Hepatocyte (in vitro differentiated cells): ENCODE measurements at regions not wholly inside any gene's neighbourhood (a gene's known extent, or its start where the extent isn't known, plus 50 kb on each side); places are given as distances from the start of the nearest gene placed in this dataset.
A peak's percentile ranks its signal among the peaks of the same experiment; 100 is the strongest.

ENCODE experiments used
- DNase-seq: peaks from one replicate; pipeline ENCODE4 v3.0.0-alpha.2; 2016; ENCODE audit warnings: low spot score
- H2AFZ ChIP-seq: fragments of 200-600 bp; sonication (generic); 2 replicates; pipeline ENCODE4 v1.6.0; 2016; ENCODE audit warnings: antibody characterized with exemption, mild to moderate bottlenecking
- H3K27ac ChIP-seq: fragments of 200-600 bp; sonication (generic); 2 replicates; pipeline ENCODE4 v1.5.1; 2016; ENCODE audit warnings: mild to moderate bottlenecking
- H3K27me3 ChIP-seq: fragments of 200-600 bp; sonication (generic); 2 replicates; pipeline ENCODE4 v1.6.1; 2016
- H3K36me3 ChIP-seq: fragments of 200-600 bp; sonication (generic); replicated peaks from 2 replicates; pipeline ENCODE4 v1.5.1; 2016; ENCODE audit warnings: low read depth; ENCODE audit not compliant: insufficient read depth
- H3K4me1 ChIP-seq: fragments of 200-600 bp; sonication (generic); 2 replicates; pipeline ENCODE4 v1.5.1; 2016; ENCODE audit warnings: mild to moderate bottlenecking, moderate library complexity; ENCODE audit not compliant: insufficient read depth
- H3K4me2 ChIP-seq: fragments of 200-600 bp; sonication (generic); 2 replicates; pipeline ENCODE4 v1.6.0; 2016
- H3K4me3 ChIP-seq: fragments of 200-600 bp; sonication (generic); 2 replicates; pipeline ENCODE4 v1.5.1; 2016; ENCODE audit warnings: mild to moderate bottlenecking
- H3K79me2 ChIP-seq: fragments of 200-600 bp; sonication (generic); 2 replicates; pipeline ENCODE4 v1.6.0; 2017; ENCODE audit warnings: mild to moderate bottlenecking
- H3K9me2 ChIP-seq: fragments of 200-600 bp; sonication (generic); replicated peaks from 2 replicates; pipeline ENCODE4 v1.6.0; 2017; ENCODE audit warnings: mild to moderate bottlenecking; ENCODE audit not compliant: insufficient read depth
- H3K9me3 ChIP-seq: fragments of 200-600 bp; sonication (generic); 2 replicates; pipeline ENCODE4 v1.5.1; 2016; ENCODE audit warnings: low read depth, mild to moderate bottlenecking
- H4K20me1 ChIP-seq: fragments of 200-600 bp; sonication (generic); 2 replicates; pipeline ENCODE4 v1.6.0; 2016; ENCODE audit warnings: mild to moderate bottlenecking; ENCODE audit not compliant: insufficient read depth, poor library complexity, severe bottlenecking
- EZH2 ChIP-seq: fragments of 200-600 bp; sonication (generic); IDR thresholded peaks from 2 replicates; pipeline ENCODE4 v1.6.1; 2016; ENCODE audit warnings: antibody characterized with exemption, mild to moderate bottlenecking, borderline replicate concordance
- EZH2phosphoT487 ChIP-seq: fragments of 200-600 bp; sonication (generic); IDR thresholded peaks from one replicate; pipeline ENCODE4 v1.6.1; 2018; ENCODE audit warnings: antibody characterized with exemption, mild to moderate bottlenecking, low read depth, moderate library complexity; ENCODE audit not compliant: unreplicated experiment, severe bottlenecking
- WGBS: methylation state at CpG from one replicate; pipeline ENCODE4 v1.1.6; 2016; ENCODE audit warnings: low lambda C conversion rate; ENCODE audit errors: missing lambda C conversion rate; 5-methylcytosine and 5-hydroxymethylcytosine counted together
- TF ChIP-seq, protein P1 (sequence below): fragments of 200-600 bp; sonication (generic); IDR thresholded peaks from 2 replicates; pipeline ENCODE4 v1.5.1; 2016; ENCODE audit warnings: antibody characterized with exemption, mild to moderate bottlenecking; ENCODE audit not compliant: poor library complexity

GRCh38 chr5:125398466-125398865 lies 652.0 kb upstream of the ZNF608 start:
- no peak for TF ChIP-seq EZH2
- no peak for TF ChIP-seq EZH2phosphoT487
- TF ChIP-seq, protein P1, sequence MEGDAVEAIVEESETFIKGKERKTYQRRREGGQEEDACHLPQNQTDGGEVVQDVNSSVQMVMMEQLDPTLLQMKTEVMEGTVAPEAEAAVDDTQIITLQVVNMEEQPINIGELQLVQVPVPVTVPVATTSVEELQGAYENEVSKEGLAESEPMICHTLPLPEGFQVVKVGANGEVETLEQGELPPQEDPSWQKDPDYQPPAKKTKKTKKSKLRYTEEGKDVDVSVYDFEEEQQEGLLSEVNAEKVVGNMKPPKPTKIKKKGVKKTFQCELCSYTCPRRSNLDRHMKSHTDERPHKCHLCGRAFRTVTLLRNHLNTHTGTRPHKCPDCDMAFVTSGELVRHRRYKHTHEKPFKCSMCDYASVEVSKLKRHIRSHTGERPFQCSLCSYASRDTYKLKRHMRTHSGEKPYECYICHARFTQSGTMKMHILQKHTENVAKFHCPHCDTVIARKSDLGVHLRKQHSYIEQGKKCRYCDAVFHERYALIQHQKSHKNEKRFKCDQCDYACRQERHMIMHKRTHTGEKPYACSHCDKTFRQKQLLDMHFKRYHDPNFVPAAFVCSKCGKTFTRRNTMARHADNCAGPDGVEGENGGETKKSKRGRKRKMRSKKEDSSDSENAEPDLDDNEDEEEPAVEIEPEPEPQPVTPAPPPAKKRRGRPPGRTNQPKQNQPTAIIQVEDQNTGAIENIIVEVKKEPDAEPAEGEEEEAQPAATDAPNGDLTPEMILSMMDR: no peak
- H3K9me3 ChIP-seq: no peaks in the 10 kb centered on the region
- no peaks in the 10 kb centered on the region for H3K79me2 ChIP-seq
- H3K36me3 ChIP-seq: no peaks in the 10 kb centered on the region
- H3K4me3 ChIP-seq: no peak overlapping the region
- no peaks in the 10 kb centered on the region for H3K9me2 ChIP-seq
- H2AFZ ChIP-seq: no peak overlapping the region
- WGBS: 94% methylated on average over 2 of the region's 2 CpGs
- H3K27ac ChIP-seq: no peak overlapping the region
- no peaks in the 10 kb centered on the region for H4K20me1 ChIP-seq
- H3K4me1 ChIP-seq: peaks cover 3% of the 10 kb centered on the region
- no peak overlapping the region for H3K4me2 ChIP-seq
- no peak for DNase-seq
- no peaks in the 10 kb centered on the region for H3K27me3 ChIP-seq

DNA sequence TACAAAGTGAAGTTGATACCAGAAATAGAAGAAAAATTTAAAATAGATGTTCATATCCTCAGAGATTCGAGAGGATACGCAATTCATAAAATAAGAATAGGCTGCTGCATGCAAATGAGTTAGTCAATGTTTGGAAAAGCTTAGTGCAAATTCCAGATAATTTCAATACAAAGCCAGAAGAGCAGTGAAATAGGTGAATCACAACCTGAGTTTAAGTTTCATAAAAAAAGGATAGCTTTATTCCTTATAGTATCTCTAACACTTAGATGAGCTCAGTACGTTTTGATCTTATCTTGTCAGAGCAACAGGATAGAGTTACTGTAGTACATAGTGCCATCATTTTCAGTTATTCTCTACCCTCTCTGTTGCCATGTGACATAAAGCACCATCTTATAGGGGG lies 653.4 kb upstream of the ZNF608 start:
- Histone ChIP-seq H3K36me3 (no peaks in the 10 kb centered on the region), H3K4me1 (peaks cover 3% of the 10 kb centered on the region), H2AFZ (no peak overlapping the region), H3K27ac (no peak overlapping the region), H3K4me2 (no peak overlapping the region), H3K79me2 (no peaks in the 10 kb centered on the region), H3K9me3 (no peaks in the 10 kb centered on the region), H3K9me2 (no peaks in the 10 kb centered on the region), H3K27me3 (no peaks in the 10 kb centered on the region), H4K20me1 (no peaks in the 10 kb centered on the region), H3K4me3 (no peak overlapping the region)
- 69% methylated on average over 3 of the region's 3 CpGs for WGBS
- DNase-seq: no peak
- TF ChIP-seq EZH2 (no peak), EZH2phosphoT487 (no peak)
- TF ChIP-seq, protein P1: no peak

- Histone ChIP-seq H3K27ac (no peak overlapping the region), H2AFZ (no peak overlapping the region), H3K79me2 (no peaks in the 10 kb centered on the region), H4K20me1 (no peaks in the 10 kb centered on the region), H3K4me2 (peak overlapping the region; percentile 64), H3K36me3 (no peaks in the 10 kb centered on the region), H3K9me2 (no peaks in the 10 kb centered on the region), H3K27me3 (no peaks in the 10 kb centered on the region), H3K4me3 (no peak overlapping the region), H3K4me1 (peaks cover 3% of the 10 kb centered on the region), H3K9me3 (no peaks in the 10 kb centered on the region)
- no peak for TF ChIP-seq EZH2phosphoT487
- WGBS: 63% methylated on average over 5 of the region's 5 CpGs
- DNase-seq: peak; percentile 4
Observed at GRCh38 chr5:125401724-125402622, 655.5 kb upstream of the ZNF608 start.

DNA sequence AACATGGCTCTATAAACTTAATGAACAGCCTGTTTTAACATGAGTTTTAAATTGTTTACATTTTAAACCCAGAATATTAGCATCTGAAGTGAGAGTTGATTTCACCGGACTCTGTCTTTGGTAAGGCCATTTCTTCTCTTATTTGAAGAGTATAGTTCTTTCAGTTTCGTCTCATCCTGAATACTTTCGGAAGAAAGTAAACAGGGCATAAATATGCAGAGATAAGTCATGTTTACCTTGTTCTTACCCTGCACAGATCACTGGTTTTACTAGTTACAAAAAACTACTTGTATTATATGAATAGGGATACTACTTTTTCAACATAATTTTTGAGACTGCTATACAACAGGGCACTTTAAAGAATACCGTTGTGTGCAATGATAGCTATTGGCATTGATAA lies 656.3 kb upstream of the ZNF608 start:
- H3K36me3 ChIP-seq: no peaks in the 10 kb centered on the region
- TF ChIP-seq EZH2 (no peak), EZH2phosphoT487 (no peak)
- TF ChIP-seq, protein P1: no peak
- DNase-seq: no peak
- H3K4me1 ChIP-seq: peaks cover 3% of the 10 kb centered on the region
- no peak overlapping the region for H3K27ac ChIP-seq
- H4K20me1 ChIP-seq: no peaks in the 10 kb centered on the region
- no peaks in the 10 kb centered on the region for H3K27me3 ChIP-seq
- H2AFZ ChIP-seq: no peak overlapping the region
- H3K9me3 ChIP-seq: no peaks in the 10 kb centered on the region
- H3K9me2 ChIP-seq: no peaks in the 10 kb centered on the region
- H3K4me2 ChIP-seq: peak overlapping the region; percentile 64
- no peak overlapping the region for H3K4me3 ChIP-seq
- H3K79me2 ChIP-seq: no peaks in the 10 kb centered on the region
- WGBS: 50% methylated on average over 4 of the region's 4 CpGs
